ENCODE measurements at regions not wholly inside any gene's neighbourhood (a gene's known extent, or its start where the extent isn't known, plus 50 kb on each side); places are given as distances from the start of the nearest gene placed in this dataset.

DNA sequence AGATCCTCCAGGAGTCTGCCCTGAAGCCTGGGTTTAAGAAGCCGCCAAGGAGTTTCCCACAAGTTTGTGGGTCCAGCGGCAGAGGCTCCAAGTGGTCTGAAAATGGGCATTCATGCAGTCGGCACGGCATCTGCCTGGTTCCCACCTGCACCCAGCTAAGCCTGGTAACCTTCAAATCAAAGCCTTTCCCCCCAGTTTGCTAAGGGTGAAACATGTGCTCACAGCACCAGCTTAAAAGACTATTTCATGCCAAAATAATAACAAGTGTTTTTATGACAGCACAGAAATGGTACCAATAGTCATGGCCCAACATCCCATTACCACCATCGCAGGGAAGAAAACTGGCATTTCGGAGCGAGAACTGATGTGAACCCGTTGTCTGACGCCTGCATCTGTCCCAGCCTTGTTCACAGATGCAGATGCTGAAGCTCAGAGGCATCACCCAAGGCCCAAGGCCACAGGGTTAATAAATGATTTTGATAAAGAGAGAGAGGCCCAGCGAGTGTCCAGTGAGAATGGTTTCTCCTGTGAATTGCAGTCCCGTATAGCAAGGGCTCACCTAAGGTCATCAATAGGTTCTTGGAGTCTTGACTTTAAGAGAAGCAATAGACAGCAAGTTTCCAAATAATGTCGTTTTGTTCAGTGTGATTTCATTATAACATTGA lies 188.0 kb upstream of the TPM1 start:
- Histone ChIP-seq H3K4me3 (no peak overlapping the region), H3K9me3 (no peaks in the 10 kb centered on the region), H3K27me3 (no peaks in the 10 kb centered on the region), H3K36me3 (no peaks in the 10 kb centered on the region), H3K4me1 (peaks cover 5% of the 10 kb centered on the region), H3K27ac (no peak overlapping the region)
- TF ChIP-seq POLR2AphosphoS5 (IDR thresholded peaks at IDR 0.05; ENCODE audit: insufficient read depth in 1 of 2, low read depth in 1 of 2) (no peak), POLR2A (IDR thresholded peaks at IDR 0.05) (no peak)
- TF ChIP-seq, protein P1, sequence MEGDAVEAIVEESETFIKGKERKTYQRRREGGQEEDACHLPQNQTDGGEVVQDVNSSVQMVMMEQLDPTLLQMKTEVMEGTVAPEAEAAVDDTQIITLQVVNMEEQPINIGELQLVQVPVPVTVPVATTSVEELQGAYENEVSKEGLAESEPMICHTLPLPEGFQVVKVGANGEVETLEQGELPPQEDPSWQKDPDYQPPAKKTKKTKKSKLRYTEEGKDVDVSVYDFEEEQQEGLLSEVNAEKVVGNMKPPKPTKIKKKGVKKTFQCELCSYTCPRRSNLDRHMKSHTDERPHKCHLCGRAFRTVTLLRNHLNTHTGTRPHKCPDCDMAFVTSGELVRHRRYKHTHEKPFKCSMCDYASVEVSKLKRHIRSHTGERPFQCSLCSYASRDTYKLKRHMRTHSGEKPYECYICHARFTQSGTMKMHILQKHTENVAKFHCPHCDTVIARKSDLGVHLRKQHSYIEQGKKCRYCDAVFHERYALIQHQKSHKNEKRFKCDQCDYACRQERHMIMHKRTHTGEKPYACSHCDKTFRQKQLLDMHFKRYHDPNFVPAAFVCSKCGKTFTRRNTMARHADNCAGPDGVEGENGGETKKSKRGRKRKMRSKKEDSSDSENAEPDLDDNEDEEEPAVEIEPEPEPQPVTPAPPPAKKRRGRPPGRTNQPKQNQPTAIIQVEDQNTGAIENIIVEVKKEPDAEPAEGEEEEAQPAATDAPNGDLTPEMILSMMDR (IDR thresholded peaks at IDR 0.05), result no peak
- intact Hi-C loops (cut with DNase I), result no loop called here
- no peak for DNase-seq (ENCODE audit: extremely low spot score in 2 of 2)

GRCh38 chr15:62855085-62855476 lies 187.5 kb upstream of the TPM1 start:
- Histone ChIP-seq H3K4me1 (peaks cover 5% of the 10 kb centered on the region), H3K27me3 (no peaks in the 10 kb centered on the region), H3K36me3 (no peaks in the 10 kb centered on the region), H3K27ac (no peak overlapping the region), H3K9me3 (no peaks in the 10 kb centered on the region), H3K4me3 (no peak overlapping the region)
- DNase-seq (ENCODE audit: extremely low spot score in 2 of 2), result no peak
- no peak for TF ChIP-seq POLR2A (IDR thresholded peaks at IDR 0.05)
- TF ChIP-seq, protein P1 (IDR thresholded peaks at IDR 0.05), result no peak
- TF ChIP-seq POLR2AphosphoS5 (IDR thresholded peaks at IDR 0.05; ENCODE audit: insufficient read depth in 1 of 2, low read depth in 1 of 2), result no peak
- intact Hi-C loops (cut with DNase I), result no loop called here

- no peaks in the 10 kb centered on the region for H3K27me3 ChIP-seq
- DNase-seq (ENCODE audit: extremely low spot score in 2 of 2), result no peak
- no peaks in the 10 kb centered on the region for H3K9me3 ChIP-seq
- no peak overlapping the region for H3K4me3 ChIP-seq
- no peaks in the 10 kb centered on the region for H3K36me3 ChIP-seq
- TF ChIP-seq POLR2A (IDR thresholded peaks at IDR 0.05), result no peak
- TF ChIP-seq, protein P1 (IDR thresholded peaks at IDR 0.05), result no peak
- peaks cover 5% of the 10 kb centered on the region for H3K4me1 ChIP-seq
- intact Hi-C loops (cut with DNase I), result no loop called here
- no peak overlapping the region for H3K27ac ChIP-seq
Measured at GRCh38 chr15:62856466-62857246, 185.9 kb upstream of the TPM1 start.

DNA sequence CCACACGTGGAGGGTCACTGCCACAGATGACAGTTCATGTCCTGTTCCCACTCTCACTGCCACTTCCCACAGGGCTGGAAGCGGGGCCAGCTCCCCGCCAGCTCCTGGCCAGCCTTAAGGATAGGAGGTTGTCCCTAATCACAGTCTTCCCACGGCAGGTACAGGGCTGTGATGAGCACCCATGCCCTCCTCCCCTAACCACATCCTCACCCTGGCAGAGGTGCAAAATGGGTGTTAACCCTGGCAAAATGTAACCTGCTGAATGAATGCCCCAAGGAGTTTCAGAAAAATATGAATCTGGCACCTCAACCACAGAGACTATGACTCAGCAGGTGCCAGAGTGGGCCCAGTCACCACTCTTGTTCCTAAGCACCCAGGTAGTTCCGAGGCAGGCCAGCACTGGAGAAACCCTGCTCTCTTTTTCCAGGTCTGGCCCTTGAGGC lies 185.1 kb upstream of the TPM1 start:
- TF ChIP-seq, protein P1 (IDR thresholded peaks at IDR 0.05), result no peak
- TF ChIP-seq POLR2A (IDR thresholded peaks at IDR 0.05) (no peak), POLR2AphosphoS5 (IDR thresholded peaks at IDR 0.05; ENCODE audit: insufficient read depth in 1 of 2, low read depth in 1 of 2) (no peak)
- Histone ChIP-seq H3K9me3 (no peaks in the 10 kb centered on the region), H3K27ac (no peak overlapping the region), H3K27me3 (no peaks in the 10 kb centered on the region), H3K36me3 (no peaks in the 10 kb centered on the region), H3K4me1 (peaks cover 5% of the 10 kb centered on the region), H3K4me3 (no peak overlapping the region)
- DNase-seq (ENCODE audit: extremely low spot score in 2 of 2), result no peak
- intact Hi-C loops (cut with DNase I), result no loop called here

GRCh38 chr15:62858343-62858742 lies 184.2 kb upstream of the TPM1 start:
- Histone ChIP-seq H3K4me3 (no peak overlapping the region), H3K36me3 (no peaks in the 10 kb centered on the region), H3K27me3 (no peaks in the 10 kb centered on the region), H3K27ac (no peak overlapping the region), H3K4me1 (peaks cover 5% of the 10 kb centered on the region), H3K9me3 (no peaks in the 10 kb centered on the region)
- intact Hi-C loops (cut with DNase I), result no loop called here
- DNase-seq (ENCODE audit: extremely low spot score in 2 of 2), result no peak
- TF ChIP-seq, protein P1 (IDR thresholded peaks at IDR 0.05), result no peak
- TF ChIP-seq POLR2AphosphoS5 (IDR thresholded peaks at IDR 0.05; ENCODE audit: insufficient read depth in 1 of 2, low read depth in 1 of 2) (no peak), POLR2A (IDR thresholded peaks at IDR 0.05) (no peak)
